ENCODE measurements at regions not wholly inside any gene's neighbourhood (a gene's known extent, or its start where the extent isn't known, plus 50 kb on each side); places are given as distances from the start of the nearest gene placed in this dataset.

DNA sequence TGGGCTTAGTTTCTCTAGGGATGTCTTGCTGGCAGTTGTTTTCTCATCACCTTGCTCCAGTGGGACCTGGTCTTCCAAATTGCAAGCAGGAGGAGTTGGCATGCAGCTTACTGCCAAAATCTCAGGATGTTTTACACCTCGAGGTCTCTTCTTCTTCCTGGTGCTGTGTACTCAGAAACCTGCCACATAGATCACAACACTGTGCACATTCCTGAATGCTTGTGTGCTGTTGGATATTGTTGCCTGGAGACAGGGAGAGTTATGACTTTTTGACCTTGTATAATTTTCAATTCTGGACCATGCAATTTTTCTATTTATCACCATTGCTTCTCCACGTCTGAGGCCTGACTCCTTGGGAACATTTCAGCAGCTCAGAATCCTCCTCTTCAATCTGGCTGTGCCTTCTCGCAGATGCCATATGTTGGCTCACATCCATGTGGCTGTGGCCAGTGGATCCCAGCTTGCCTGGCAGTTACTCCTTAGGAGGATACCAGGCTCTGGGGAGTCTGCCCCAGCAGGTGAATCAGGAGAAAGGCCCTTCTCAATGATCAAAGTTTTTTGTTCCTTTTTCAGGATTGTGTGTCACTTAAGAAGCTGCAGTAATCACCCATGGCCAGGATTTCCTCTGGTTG is 489.3 kb downstream of the TSN start:
- no peak overlapping the region for H3K27ac ChIP-seq

DNA sequence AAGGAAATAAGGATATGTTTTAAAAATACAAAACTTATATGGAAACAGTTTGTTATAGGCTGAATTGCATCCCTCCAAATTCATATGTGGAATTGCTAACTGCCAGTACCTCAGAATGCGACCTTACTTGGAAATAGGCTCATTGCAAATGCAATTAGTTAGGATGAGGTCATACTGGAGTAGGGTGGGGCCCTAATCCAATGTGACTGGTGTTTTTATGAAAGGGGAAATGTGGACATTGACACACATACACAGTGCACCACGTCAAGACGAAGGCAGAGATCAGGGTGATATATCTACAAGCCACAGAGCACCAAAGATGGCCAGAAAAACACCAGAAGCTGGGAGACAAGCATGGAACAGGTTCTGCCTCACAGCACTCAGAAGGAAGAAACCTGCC is 494.2 kb downstream of the TSN start:
- no peak for TF ChIP-seq CTCF (conservative IDR thresholded peaks at IDR 0.05)

More for the DNA sequence above, 489.3 kb downstream of the TSN start:
- TF ChIP-seq CTCF (conservative IDR thresholded peaks at IDR 0.05), result no peak

DNA sequence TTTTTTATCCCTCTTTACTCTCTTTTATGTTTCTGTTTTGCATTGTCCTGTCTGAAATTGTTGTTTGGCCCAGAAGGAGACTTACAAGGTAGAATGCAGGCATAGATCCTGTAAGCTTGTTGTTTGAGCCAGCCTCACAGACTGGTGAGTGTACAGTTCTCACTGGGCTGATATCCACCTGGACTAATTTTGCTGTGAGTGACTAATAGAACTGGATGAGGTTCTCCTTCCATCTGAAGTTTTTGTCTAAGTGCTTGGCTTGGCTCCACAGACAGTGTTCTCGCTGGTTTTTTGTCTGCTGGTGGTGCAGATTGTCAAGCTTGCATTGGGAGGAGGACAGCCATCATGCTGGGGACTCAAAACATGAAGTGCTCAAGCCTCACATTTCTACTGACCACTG is 495.7 kb downstream of the TSN start:
- H3K27ac ChIP-seq, result no peak overlapping the region
- no peak for TF ChIP-seq CTCF (conservative IDR thresholded peaks at IDR 0.05)

More for the DNA sequence above, 494.2 kb downstream of the TSN start:
- no peak overlapping the region for H3K27ac ChIP-seq

DNA sequence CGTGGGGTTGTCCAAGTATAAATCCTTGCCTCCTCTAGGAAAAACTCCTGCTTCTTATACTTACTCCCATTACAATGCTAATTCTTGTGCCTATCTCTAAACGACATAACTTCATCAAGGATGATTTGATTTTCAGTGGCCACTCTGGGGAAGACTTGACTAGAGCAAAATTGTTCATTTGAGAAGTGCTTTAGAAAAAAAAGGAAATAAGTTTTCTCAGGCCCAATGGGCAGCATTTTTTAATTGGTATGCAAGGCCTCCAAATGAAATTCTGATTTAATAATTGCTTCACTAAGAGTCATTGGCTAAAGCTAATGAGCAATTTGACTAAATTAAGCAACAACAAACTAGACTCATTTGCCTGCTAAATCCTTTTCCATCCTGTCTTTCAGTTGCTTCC is 496.1 kb downstream of the TSN start:
- TF ChIP-seq CTCF (conservative IDR thresholded peaks at IDR 0.05), result no peak

DNA sequence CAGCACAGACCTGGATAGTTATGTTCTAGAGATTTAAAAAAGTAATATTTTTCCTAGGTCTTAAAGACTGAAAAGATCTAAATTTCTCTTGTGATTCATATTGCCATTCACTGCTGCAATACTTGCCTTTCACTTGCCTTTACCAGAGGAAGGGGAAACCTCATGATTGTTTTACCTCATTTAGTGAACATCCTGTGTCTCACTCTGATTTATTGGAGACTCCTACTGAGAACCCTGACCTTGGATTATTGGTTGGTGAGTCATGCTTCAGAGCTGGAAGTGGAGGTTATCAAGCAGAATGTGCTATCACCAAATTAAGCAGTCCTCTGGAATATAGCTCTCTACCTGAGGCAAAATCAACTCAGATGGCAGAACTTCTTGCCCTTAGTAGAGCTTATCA is 500.5 kb downstream of the TSN start:
- TF ChIP-seq CTCF (conservative IDR thresholded peaks at IDR 0.05), result no peak
- no peak overlapping the region for H3K27ac ChIP-seq

More for the DNA sequence above, 496.1 kb downstream of the TSN start:
- no peak overlapping the region for H3K27ac ChIP-seq

DNA sequence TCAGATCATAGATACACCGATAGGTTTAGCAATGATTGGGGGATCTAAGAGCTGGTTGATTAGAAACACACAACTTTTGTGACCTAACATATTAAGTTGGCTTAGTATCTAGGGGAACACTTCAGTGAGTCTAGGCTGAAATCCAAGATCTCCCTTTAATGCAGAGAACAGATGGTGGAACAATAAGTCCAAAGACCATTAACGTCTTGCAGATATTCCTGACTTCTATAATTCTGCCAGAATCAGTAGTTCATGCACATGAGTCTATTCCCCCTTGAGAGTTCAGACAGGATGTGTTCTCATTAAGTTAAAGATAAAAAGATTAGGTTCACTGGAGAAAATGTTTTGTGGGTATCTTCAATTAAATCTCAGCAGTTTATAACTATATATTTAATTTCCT is 506.5 kb downstream of the TSN start:
- no peak overlapping the region for H3K27ac ChIP-seq
- no peak for TF ChIP-seq CTCF (conservative IDR thresholded peaks at IDR 0.05)

- no peak for TF ChIP-seq CTCF (conservative IDR thresholded peaks at IDR 0.05)
- no peak overlapping the region for H3K27ac ChIP-seq
These were observed 508.3 kb downstream of the TSN start for GRCh38 chr2:122263746-122264145.

All from VCaP (cell line).